ENCODE measurements at regions not wholly inside any gene's neighbourhood (a gene's known extent, or its start where the extent isn't known, plus 50 kb on each side); places are given as distances from the start of the nearest gene placed in this dataset.

DNA sequence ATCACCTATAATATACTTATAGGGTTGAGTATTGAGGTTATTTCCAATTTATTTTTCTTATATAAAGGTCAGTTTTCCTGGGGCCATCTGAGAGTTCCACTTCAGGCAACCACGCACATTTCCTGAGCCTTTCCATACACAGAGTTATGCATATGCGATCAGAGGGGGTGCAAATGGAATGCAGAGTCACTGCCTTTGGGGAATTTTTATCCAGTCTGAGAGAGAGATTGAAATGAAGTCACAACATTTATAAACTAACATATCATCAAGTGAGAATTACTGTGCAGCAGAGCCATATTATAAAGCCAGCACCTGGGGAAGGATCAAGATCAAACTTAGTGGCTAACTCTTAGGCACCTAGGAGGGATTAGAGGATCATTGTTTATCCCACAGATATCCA lies 299.9 kb upstream of the PLXNA2 start:
- TF ChIP-seq ZFX (IDR thresholded peaks at IDR 0.05; ENCODE audit: borderline replicate concordance) = no peak
- TF ChIP-seq, protein P1, sequence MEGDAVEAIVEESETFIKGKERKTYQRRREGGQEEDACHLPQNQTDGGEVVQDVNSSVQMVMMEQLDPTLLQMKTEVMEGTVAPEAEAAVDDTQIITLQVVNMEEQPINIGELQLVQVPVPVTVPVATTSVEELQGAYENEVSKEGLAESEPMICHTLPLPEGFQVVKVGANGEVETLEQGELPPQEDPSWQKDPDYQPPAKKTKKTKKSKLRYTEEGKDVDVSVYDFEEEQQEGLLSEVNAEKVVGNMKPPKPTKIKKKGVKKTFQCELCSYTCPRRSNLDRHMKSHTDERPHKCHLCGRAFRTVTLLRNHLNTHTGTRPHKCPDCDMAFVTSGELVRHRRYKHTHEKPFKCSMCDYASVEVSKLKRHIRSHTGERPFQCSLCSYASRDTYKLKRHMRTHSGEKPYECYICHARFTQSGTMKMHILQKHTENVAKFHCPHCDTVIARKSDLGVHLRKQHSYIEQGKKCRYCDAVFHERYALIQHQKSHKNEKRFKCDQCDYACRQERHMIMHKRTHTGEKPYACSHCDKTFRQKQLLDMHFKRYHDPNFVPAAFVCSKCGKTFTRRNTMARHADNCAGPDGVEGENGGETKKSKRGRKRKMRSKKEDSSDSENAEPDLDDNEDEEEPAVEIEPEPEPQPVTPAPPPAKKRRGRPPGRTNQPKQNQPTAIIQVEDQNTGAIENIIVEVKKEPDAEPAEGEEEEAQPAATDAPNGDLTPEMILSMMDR (IDR thresholded peaks at IDR 0.05) = no peak
- H3K27ac ChIP-seq = no peak overlapping the region

DNA sequence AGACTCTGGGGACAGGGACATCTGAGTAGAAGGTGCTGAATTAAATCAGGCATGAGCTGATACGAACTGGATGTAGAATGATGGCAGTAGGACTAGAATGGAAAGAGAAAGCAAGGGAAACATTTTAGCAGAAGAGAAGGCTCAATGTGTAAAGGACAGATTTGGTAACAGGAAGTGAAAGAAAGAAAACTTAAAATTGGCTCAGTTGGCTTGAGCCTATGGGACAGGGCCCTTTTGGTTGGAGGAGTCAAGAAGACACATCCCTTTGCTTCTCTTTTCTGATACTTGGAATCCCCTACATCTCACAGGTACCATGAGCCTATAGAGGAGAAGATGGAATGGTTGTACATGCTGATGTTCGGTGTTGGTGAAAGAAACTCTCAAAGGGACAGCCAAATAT lies 300.6 kb upstream of the PLXNA2 start:
- no peak for TF ChIP-seq ZFX (IDR thresholded peaks at IDR 0.05; ENCODE audit: borderline replicate concordance)
- TF ChIP-seq, protein P1 (IDR thresholded peaks at IDR 0.05) = no peak
- H3K27ac ChIP-seq = no peak overlapping the region

DNA sequence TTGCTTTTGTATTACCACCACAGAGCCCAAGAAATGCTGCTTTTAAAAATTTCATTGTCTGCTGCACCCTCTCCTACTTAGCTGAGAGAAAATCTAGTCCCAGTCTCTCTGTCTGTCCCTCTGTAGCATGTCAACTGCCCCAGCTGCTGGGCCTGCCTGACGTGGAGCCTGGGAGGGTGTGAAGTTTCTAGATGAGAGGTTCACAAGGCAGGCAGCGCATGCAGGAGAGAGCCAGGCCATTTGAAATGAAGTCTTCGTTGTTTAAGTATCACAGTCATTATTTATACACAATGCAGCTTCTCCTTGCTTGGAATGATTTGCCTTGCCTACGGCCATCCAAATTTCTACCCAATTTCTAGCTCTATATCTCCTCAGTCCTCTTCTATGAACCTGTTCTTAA lies 306.8 kb upstream of the PLXNA2 start:
- no peak overlapping the region for H3K27ac ChIP-seq
- TF ChIP-seq, protein P1 (IDR thresholded peaks at IDR 0.05) = no peak
- TF ChIP-seq ZFX (IDR thresholded peaks at IDR 0.05; ENCODE audit: borderline replicate concordance) = no peak

DNA sequence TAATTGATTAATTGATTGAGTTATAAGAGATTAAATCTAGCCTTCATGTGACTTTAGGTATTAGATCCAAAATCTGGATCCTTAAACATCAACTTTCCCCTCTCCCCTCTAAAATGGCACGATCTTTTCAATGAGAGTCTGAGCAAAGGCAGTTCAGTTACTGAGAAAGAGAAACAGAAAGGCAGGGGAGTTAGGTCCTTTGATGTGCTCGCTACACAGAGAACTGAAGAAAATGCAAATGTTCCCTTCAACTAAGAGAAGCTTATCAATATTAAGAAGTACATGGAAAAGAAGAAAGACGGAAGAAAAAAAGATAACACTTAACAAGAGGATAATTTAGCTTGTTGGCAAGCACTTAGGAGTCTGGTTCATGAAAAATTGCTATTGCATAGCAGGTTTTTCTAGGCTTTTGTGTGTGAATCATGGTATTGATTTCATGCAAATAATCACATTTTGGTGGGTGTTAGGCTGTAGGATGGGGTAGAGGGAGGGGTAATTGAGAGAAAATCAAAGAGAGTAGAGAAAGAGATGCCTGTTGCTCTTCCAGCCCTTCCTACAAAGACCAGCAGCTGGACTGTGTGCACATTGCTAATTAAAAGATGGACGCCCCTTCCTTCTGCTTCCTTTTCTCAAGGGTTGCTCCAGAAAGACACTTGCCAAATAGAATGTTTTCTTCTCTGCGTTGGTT lies 307.6 kb upstream of the PLXNA2 start:
- TF ChIP-seq, protein P1 (IDR thresholded peaks at IDR 0.05) = no peak
- TF ChIP-seq ZFX (IDR thresholded peaks at IDR 0.05; ENCODE audit: borderline replicate concordance) = no peak
- H3K27ac ChIP-seq = no peak overlapping the region

DNA sequence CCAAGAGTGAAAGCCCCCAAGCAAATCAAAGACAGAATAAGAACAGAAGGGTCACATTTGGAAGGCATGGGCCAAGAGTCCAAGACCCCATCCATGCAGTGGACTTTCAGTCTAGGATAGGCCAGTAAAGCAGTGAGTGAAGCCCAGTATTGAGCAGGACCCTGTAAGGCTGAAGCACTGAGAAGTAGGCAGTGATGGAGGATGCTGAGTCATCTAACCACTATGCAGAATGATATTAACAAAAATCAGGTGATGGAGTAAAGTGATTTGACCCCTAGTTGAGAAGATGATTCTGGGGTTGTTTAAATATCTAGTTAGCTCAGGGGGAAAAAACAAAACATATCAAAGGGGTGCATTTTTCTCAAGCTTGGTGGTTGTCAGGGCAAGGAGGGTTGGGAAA lies 308.7 kb upstream of the PLXNA2 start:
- no peak overlapping the region for H3K27ac ChIP-seq
- TF ChIP-seq ZFX (IDR thresholded peaks at IDR 0.05; ENCODE audit: borderline replicate concordance) = no peak

DNA sequence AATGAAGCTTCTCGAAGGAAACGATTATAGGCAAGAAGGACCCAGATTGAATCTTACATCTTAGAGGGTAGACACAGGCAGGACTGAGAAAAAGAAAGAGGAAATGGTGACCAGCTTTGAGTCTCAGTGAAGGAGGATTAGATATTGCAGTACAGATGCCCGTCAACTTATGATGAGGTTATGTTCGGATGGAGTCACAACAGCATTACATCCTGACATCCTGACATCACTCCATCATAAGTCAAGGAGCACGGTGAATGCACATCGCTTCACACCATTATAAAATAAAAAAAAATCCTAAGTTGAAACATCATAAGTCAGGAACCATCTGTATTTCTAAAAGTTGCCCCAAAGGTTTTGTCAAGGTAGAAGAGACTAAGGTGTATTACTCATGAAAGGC lies 312.3 kb upstream of the PLXNA2 start:
- H3K27ac ChIP-seq = no peak overlapping the region
- TF ChIP-seq, protein P1 (IDR thresholded peaks at IDR 0.05) = no peak
- no peak for TF ChIP-seq ZFX (IDR thresholded peaks at IDR 0.05; ENCODE audit: borderline replicate concordance)

DNA sequence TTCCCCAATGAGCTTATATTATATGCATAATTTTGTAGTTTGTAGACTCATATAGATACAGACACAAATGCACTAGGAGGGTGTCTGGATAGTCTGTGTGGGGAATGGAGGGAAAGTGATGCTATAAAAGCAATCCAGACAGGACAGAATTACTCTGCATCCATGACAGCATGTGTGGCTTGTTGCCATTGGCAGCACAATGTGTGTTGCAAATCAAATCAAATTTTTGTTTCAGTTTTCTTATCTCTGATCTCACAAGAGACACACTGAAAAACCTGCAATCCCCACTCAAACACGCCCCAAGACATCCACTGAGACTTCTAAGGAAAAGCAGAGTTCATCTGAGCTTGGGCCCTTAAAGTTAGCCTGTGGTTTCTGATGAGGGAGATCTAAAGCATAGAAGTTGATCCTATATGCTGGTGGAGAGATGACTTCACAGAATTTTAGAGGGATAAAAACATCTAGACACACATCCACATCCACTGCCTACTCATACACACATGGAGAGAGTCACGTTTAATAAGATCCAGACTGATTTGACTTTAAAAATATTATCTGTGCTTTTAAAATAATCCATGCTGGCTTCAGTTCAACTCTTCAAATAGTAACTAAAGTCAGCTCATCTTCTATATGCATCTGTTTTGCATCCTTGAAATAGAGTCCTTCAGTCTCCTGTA lies 313.0 kb upstream of the PLXNA2 start:
- no peak overlapping the region for H3K27ac ChIP-seq
- TF ChIP-seq, protein P1 (IDR thresholded peaks at IDR 0.05) = no peak
- no peak for TF ChIP-seq ZFX (IDR thresholded peaks at IDR 0.05; ENCODE audit: borderline replicate concordance)
